Left ventricle myocardium inferior (tissue), 1 donor: ENCODE measurements at regions not wholly inside any gene's neighbourhood (a gene's known extent, or its start where the extent isn't known, plus 50 kb on each side); places are given as distances from the start of the nearest gene placed in this dataset.

ENCODE experiments used
- DNase-seq: peaks from one replicate; pipeline ENCODE4 v3.0.0-alpha.2; 2020
- H3K27ac ChIP-seq: fragments of 200-600 bp; replicated peaks from 2 replicates; pipeline ENCODE4 v1.8.0; 2021
- H3K27me3 ChIP-seq: fragments of 200-600 bp; 2 replicates; pipeline ENCODE4 v1.8.0; 2021; ENCODE audit warnings: low read depth
- H3K36me3 ChIP-seq: fragments of 200-600 bp; 2 replicates; pipeline ENCODE4 v1.8.0; 2021
- H3K4me1 ChIP-seq: fragments of 200-600 bp; 2 replicates; pipeline ENCODE4 v1.8.0; 2021
- H3K4me3 ChIP-seq: fragments of 200-600 bp; 2 replicates; pipeline ENCODE4 v1.8.0; 2021; ENCODE audit warnings: mild to moderate bottlenecking, moderate library complexity
- H3K9me3 ChIP-seq: fragments of 200-600 bp; replicated peaks from 2 replicates; pipeline ENCODE4 v1.8.0; 2021
- intact Hi-C: fragments of 100-400 bp; cut with micrococcal nuclease; formaldehyde crosslinking; loops from one replicate; pipeline ENCODE4 v1.11.0; 2022
- TF ChIP-seq, protein P1 (sequence below): fragments of 200-600 bp; IDR thresholded peaks from 2 replicates; pipeline ENCODE4 v1.8.0; 2021; ENCODE audit warnings: antibody characterized with exemption, mild to moderate bottlenecking, borderline replicate concordance
- donor health status: DM: no; HTN: yes; CAD: no; lungs with severe emphysema.

DNA sequence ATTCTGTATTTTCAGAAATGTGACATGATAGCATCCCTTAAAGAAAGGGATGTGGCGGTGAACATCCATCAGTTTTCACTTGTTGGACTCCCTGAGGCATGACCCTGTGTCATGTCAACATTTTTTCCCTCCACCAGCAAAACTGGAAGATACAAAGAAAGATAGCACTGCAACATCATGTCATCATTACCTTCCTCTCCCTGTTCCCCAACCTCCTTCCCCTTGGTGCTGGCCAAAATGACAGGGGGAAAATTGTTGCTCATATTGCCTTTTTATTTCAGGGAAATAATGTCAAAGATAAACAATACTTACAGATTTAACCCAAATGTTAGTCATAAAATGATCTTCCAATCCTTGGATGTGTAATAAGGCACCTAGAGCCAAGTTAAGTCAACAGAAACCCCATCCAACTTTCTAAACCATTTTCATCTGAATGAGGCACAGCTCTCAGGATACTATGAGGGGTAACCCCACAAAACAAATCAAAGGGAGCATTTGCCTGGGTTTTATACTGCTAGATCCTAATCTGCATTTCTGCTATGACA is 644.3 kb downstream of the ACTL7B start:
- Histone ChIP-seq H3K9me3 (no peaks in the 10 kb centered on the region), H3K27ac (no peak overlapping the region), H3K4me1 (no peaks in the 10 kb centered on the region), H3K36me3 (no peaks in the 10 kb centered on the region), H3K27me3 (no peaks in the 10 kb centered on the region), H3K4me3 (no peak overlapping the region)
- intact Hi-C loops: no loop called here
- TF ChIP-seq, protein P1, sequence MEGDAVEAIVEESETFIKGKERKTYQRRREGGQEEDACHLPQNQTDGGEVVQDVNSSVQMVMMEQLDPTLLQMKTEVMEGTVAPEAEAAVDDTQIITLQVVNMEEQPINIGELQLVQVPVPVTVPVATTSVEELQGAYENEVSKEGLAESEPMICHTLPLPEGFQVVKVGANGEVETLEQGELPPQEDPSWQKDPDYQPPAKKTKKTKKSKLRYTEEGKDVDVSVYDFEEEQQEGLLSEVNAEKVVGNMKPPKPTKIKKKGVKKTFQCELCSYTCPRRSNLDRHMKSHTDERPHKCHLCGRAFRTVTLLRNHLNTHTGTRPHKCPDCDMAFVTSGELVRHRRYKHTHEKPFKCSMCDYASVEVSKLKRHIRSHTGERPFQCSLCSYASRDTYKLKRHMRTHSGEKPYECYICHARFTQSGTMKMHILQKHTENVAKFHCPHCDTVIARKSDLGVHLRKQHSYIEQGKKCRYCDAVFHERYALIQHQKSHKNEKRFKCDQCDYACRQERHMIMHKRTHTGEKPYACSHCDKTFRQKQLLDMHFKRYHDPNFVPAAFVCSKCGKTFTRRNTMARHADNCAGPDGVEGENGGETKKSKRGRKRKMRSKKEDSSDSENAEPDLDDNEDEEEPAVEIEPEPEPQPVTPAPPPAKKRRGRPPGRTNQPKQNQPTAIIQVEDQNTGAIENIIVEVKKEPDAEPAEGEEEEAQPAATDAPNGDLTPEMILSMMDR: no peak
- no peak for DNase-seq

DNA sequence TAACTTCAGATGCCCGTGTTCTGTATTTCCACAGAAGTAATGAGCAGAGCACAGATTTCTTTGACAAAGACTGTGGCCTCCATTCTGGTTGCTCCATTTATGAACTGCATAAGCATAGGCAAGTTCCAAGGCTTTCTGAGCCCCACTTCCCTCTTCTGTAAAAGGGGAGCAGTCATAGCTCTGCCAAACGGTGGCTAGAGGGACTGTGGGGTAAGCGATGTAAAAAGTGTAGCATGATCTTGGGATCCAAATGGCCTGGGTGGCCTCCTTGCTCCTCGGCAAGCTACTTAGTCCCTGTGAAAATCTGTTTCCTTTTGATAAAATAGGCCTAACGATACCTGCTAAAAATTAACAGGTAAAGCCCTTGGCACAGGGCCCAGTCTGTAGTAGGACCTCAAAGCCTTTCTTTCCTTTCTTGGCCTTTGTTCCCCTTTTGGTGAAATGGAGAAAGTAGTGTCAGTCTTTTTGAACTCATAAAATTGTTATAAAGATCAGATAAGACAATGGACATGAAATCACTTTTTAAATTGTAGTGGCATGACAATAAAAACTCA is 646.6 kb downstream of the ACTL7B start:
- H3K4me1 ChIP-seq: no peaks in the 10 kb centered on the region
- H3K27ac ChIP-seq: no peak overlapping the region
- H3K27me3 ChIP-seq: no peaks in the 10 kb centered on the region
- no peak for DNase-seq
- H3K9me3 ChIP-seq: peaks cover 4% of the 10 kb centered on the region
- intact Hi-C loops: no loop called here
- no peaks in the 10 kb centered on the region for H3K36me3 ChIP-seq
- TF ChIP-seq, protein P1: no peak
- H3K4me3 ChIP-seq: no peak overlapping the region

DNA sequence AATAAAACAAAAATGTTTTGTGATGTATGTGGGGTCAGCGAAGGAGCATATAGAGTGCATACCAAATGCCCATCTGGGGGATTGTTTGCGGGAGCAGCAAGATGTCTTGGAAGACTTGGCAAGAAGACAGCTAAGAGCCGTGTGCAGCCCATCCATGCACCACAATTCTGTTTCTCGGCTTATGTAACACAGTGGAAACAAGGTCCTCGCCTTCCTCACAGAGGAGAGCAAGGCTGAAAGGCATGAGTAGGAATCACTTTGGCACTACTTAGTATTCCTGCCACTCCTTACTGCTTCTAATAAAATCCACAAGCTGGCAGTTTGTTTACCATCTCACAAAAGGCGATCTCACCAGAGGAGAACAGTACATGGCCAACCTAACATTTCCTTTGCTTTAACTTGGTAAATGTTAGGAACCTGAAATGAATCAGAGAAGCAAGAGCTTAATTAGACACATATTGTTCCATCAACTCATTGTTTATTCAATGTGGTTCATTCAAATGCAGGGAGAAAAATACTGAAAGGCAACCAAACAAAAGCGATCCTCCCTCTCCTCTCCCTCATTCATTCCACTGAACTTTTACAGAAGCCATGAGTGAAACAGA is 648.1 kb downstream of the ACTL7B start:
- intact Hi-C loops: no loop called here
- H3K9me3 ChIP-seq: peaks cover 18% of the 10 kb centered on the region
- H3K27ac ChIP-seq: no peak overlapping the region
- H3K4me3 ChIP-seq: no peak overlapping the region
- TF ChIP-seq, protein P1: no peak
- H3K4me1 ChIP-seq: no peaks in the 10 kb centered on the region
- H3K36me3 ChIP-seq: no peaks in the 10 kb centered on the region
- H3K27me3 ChIP-seq: no peaks in the 10 kb centered on the region
- DNase-seq: no peak

DNA sequence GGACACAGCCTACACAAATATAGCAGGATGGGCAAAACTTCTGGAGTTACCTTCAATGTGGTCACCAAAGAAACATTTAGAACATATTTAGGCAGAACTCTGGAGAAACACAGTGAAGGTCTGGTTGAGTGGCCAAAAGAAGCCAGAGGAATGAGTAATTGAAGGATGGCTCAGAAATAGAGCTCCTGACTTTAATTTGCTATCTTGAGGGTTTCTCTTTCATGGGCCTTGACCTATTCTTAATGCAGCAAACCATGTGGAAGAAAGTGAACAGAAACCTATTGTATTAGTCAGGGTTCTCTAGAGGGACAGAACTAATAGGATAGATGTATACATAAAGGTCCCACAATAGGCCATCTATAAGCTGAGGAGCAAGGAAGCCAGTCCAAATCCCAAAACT is 650.5 kb downstream of the ACTL7B start:
- Histone ChIP-seq H3K4me3 (no peak overlapping the region), H3K9me3 (peaks cover 35% of the 10 kb centered on the region), H3K27me3 (no peaks in the 10 kb centered on the region), H3K27ac (no peak overlapping the region), H3K4me1 (no peaks in the 10 kb centered on the region), H3K36me3 (no peaks in the 10 kb centered on the region)
- TF ChIP-seq, protein P1: no peak
- no peak for DNase-seq
- intact Hi-C loops: no loop called here

DNA sequence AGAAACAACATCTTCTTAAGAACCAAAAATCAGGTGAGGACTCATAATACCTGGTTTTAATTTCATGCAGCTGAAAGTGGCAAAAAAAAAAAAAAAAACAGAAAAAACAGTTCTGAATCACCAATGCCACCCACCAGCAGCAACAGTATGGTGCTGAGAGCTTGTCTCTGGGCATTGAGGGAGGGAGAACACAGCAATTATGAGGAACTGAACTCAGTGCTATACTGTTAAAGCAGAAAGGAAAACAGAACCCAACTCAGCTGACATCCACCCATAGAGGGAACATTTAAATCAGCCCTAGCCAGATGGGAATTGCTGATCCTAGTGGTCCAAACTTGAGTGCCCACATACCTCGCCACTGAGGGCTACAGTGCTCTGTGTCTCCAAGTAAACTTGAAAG is 657.9 kb downstream of the ACTL7B start:
- H3K4me1 ChIP-seq: no peaks in the 10 kb centered on the region
- H3K27ac ChIP-seq: no peak overlapping the region
- no peak overlapping the region for H3K4me3 ChIP-seq
- no peak for DNase-seq
- H3K36me3 ChIP-seq: no peaks in the 10 kb centered on the region
- H3K9me3 ChIP-seq: peaks cover 36% of the 10 kb centered on the region
- intact Hi-C loops: no loop called here
- TF ChIP-seq, protein P1: no peak
- H3K27me3 ChIP-seq: peaks cover 1% of the 10 kb centered on the region
